ENCODE measurements at regions not wholly inside any gene's neighbourhood (a gene's known extent, or its start where the extent isn't known, plus 50 kb on each side); places are given as distances from the start of the nearest gene placed in this dataset.

DNA sequence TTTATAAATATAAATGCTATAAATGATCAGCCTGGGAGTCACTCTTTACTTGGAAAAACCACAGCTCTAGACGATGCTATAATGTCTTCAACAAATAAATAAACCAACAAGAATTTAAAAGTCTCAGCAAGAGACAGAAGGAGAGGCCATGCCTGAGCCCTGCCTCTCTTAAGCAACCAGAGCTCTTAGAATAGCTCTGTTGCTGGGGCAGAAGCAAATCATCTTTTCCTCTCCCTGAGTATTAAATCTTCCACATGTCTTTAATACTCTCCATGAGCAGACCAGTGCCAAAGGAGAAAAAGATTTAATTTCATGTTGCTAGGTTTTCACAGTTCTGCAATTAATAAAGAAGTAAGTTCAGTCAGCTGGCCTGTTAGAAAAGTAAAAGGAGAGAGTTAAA is 408.0 kb upstream of the SLC30A5 start:
- TF ChIP-seq CTCF (IDR thresholded peaks at IDR 0.05) (no peak), ZFX (IDR thresholded peaks at IDR 0.05; ENCODE audit: borderline replicate concordance) (no peak)
